NB4 (cell line): ENCODE measurements at regions not wholly inside any gene's neighbourhood (a gene's known extent, or its start where the extent isn't known, plus 50 kb on each side); places are given as distances from the start of the nearest gene placed in this dataset.

Experiments
- POLR2A ChIP-seq: IDR thresholded peaks from 2 replicates; pipeline ENCODE4 v1.6.1; 2011; ENCODE audit warnings: mild to moderate bottlenecking; ENCODE audit not compliant: insufficient read length; ENCODE audit errors: extremely low read depth
- TF ChIP-seq, protein P1 (sequence below): IDR thresholded peaks from 2 replicates; pipeline ENCODE4 v1.6.1; 2011; ENCODE audit warnings: low read depth, low read length

DNA sequence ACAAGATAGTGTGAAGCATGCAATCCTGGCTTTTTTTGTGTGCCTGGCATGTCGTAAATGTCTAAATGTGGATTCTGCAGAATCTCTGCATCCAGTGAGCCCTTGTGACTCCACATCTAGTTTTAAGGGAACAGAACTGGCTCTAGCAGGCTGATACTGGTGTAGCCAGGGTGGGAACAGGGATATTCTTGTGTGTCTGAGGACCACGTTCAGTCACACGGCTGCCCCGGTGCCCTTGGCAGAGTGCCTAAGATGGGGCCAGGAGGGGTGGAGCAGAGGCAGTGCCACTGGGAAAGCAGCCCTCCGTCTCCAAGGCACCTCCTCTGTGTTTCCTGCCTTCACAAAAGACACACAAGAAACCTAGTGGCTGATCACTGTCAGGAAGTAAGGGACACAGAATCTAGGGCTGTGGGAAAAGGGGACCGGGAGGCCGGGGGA is 91.5 kb upstream of the PARD3B start:
- TF ChIP-seq, protein P1, sequence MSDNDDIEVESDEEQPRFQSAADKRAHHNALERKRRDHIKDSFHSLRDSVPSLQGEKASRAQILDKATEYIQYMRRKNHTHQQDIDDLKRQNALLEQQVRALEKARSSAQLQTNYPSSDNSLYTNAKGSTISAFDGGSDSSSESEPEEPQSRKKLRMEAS = no peak
- no peak for TF ChIP-seq POLR2A
